ENCODE measurements at regions not wholly inside any gene's neighbourhood (a gene's known extent, or its start where the extent isn't known, plus 50 kb on each side); places are given as distances from the start of the nearest gene placed in this dataset.

- intact Hi-C loops (cut with micrococcal nuclease) (no loop called here), in situ Hi-C loops (cut with MboI) (no loop called here)
- H3K4me2 ChIP-seq (ENCODE audit: insufficient read depth, low read length): no peak overlapping the region
- H3K36me3 ChIP-seq (ENCODE audit: control insufficient read depth, insufficient read depth, low read length): no peaks in the 10 kb centered on the region
- no peaks in the 10 kb centered on the region for H3K27me3 ChIP-seq (ENCODE audit: control insufficient read depth in 2 of 2, insufficient read depth in 2 of 2, low read length in 2 of 2)
- TF ChIP-seq SMAD4 (CRISPR knock-in tag; conservative IDR thresholded peaks at IDR 0.05) (no peak), POLR3A (IDR thresholded peaks at IDR 0.05; ENCODE audit: borderline replicate concordance, extremely low read depth, insufficient read depth, insufficient read length) (no peak), ZNF77 (CRISPR knock-in tag; IDR thresholded peaks at IDR 0.05) (no peak), ZNF766 (CRISPR knock-in tag; conservative IDR thresholded peaks at IDR 0.05) (no peak), NFXL1 (CRISPR knock-in tag; IDR thresholded peaks at IDR 0.05) (no peak), CBX3 (IDR thresholded peaks at IDR 0.05; ENCODE audit: borderline replicate concordance in 1 of 2, low read length in 2 of 2) (no peak), CEBPG (CRISPR knock-in tag; IDR thresholded peaks at IDR 0.05) (no peak), CEBPG (tag; conservative IDR thresholded peaks at IDR 0.05 in 1 of 2, IDR thresholded peaks at IDR 0.05 in 1 of 2) (peak in 1 of 2 experiments; percentile 27; a peak in 1 of 4 replicates), CSDE1 (IDR thresholded peaks at IDR 0.05) (no peak)
- no peak overlapping the region for H2AFZ ChIP-seq (ENCODE audit: low read depth, low read length)
- H3K9ac ChIP-seq (ENCODE audit: insufficient read depth in 1 of 2, low read depth in 2 of 2, low read length in 2 of 2): no peak overlapping the region
- DNase-seq (ENCODE audit: extremely low read depth in 1 of 4, low spot score in 3 of 4): no peak
- H3K9me3 ChIP-seq (replicated peaks; ENCODE audit: control insufficient read depth, insufficient read depth, low read depth, low read length): no peaks in the 10 kb centered on the region
- 0% methylated on average over 2 of the region's 2 CpGs for WGBS (ENCODE audit: insufficient coverage, low coverage, missing lambda C conversion rate)
- H3K4me1 ChIP-seq (replicated peaks in 1 of 2; ENCODE audit: control insufficient read depth in 2 of 2, insufficient read depth in 2 of 2, low read length in 2 of 2): no peaks in the 10 kb centered on the region
- BruUV-seq (replicated peaks): no TSS peak
- H3K79me2 ChIP-seq (ENCODE audit: control insufficient read depth, insufficient read depth, low read length): no peaks in the 10 kb centered on the region
- H3K4me3 ChIP-seq: no peak overlapping the region
- no peak for FAIRE-seq
- H3K9me1 ChIP-seq (ENCODE audit: control insufficient read depth, insufficient read depth, low read length): no peaks in the 10 kb centered on the region
- ChIA-PET CTCF (ENCODE audit: low intra/inter-chr PET ratio) (no interaction called here), POLR2A (no interaction called here)
- ATAC-seq: no peak
- H3K27ac ChIP-seq (ENCODE audit: extremely low read depth, low read depth, low read length): no peak overlapping the region
- no peaks in the 10 kb centered on the region for H4K20me1 ChIP-seq (replicated peaks; ENCODE audit: control insufficient read depth, insufficient read depth, low read length)
Measured at GRCh38 chr3:94869059-94869547, 806.2 kb downstream of the NSUN3 start.

Data from K562 (cell line).